C4-2B (cell line): ENCODE measurements at regions not wholly inside any gene's neighbourhood (a gene's known extent, or its start where the extent isn't known, plus 50 kb on each side); places are given as distances from the start of the nearest gene placed in this dataset.

ENCODE experiments used
- ZFX ChIP-seq: fragments of 450-650 bp; IDR thresholded peaks from 2 replicates; pipeline ENCODE4 v1.6.1; 2017
- TF ChIP-seq, protein P1 (sequence below): fragments of 450-650 bp; conservative IDR thresholded peaks from 2 replicates; pipeline ENCODE4 v1.5.1; 2017; ENCODE audit warnings: mild to moderate bottlenecking

DNA sequence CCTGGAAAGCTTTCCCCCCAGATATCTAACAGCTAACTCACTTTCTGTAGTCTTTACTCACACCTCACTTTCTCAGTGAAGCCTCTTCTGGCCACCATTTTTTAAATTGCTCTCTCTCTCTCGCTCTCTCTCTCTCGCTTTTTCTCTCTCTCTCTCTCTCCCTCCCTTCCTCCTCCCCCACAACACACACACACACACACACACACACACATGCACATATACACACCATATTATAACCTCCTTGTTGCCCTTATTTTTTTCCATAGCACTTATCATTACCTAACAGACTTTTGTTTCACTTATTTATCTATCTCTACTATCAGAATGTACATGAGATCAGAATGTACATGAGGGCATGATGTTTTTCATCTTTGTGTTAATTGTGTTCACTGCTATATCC is 156.8 kb downstream of the DUSP6 start:
- TF ChIP-seq, protein P1, sequence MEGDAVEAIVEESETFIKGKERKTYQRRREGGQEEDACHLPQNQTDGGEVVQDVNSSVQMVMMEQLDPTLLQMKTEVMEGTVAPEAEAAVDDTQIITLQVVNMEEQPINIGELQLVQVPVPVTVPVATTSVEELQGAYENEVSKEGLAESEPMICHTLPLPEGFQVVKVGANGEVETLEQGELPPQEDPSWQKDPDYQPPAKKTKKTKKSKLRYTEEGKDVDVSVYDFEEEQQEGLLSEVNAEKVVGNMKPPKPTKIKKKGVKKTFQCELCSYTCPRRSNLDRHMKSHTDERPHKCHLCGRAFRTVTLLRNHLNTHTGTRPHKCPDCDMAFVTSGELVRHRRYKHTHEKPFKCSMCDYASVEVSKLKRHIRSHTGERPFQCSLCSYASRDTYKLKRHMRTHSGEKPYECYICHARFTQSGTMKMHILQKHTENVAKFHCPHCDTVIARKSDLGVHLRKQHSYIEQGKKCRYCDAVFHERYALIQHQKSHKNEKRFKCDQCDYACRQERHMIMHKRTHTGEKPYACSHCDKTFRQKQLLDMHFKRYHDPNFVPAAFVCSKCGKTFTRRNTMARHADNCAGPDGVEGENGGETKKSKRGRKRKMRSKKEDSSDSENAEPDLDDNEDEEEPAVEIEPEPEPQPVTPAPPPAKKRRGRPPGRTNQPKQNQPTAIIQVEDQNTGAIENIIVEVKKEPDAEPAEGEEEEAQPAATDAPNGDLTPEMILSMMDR, result no peak
- TF ChIP-seq ZFX, result no peak
